ENCODE measurements at regions not wholly inside any gene's neighbourhood (a gene's known extent, or its start where the extent isn't known, plus 50 kb on each side); places are given as distances from the start of the nearest gene placed in this dataset.
"Not testable (repeated sequence)": the region's sequence is repeated elsewhere in the genome, so short reads cannot be mapped to it uniquely, and the experiment has no call there.

DNA sequence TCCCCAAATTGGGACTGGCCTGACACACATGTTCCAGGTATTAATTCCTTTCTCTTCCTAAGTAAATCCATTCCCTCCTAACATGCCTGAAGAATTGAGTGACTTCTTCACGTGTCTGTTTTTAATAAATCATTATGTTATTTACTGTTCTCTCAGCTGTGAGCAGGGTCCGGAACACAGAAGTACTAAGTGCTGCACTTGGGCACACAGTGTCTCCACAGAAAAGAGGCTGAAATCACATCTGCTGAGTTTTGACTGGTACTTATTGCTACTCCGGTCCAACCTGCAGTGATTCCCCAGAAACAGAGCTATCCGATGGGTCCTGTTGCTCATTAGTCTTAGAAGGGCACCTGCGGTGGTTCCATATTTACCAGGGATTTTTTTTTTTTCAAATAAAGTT lies 202.6 kb downstream of the RBM46 start:
- DNase-seq, result no peak

DNA sequence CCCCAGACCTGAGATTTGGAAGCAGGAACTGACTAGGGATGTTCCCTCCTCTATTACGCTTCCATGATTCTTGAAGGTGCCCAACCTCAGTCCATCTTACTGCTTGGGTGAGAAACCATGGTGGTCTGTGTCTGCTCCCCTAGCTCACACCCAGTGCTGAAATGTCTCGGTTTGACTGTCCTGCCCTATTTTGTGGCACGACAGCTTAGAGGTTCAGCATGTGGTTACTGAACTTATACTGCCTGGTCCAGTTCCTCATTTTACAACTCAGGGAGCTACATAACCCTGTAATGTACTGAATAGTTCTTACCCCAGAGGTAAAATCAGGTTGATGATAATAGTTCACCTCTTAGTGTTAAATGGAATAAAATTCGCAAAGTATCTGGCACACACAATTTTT lies 203.1 kb downstream of the RBM46 start:
- DNase-seq, result no peak

DNA sequence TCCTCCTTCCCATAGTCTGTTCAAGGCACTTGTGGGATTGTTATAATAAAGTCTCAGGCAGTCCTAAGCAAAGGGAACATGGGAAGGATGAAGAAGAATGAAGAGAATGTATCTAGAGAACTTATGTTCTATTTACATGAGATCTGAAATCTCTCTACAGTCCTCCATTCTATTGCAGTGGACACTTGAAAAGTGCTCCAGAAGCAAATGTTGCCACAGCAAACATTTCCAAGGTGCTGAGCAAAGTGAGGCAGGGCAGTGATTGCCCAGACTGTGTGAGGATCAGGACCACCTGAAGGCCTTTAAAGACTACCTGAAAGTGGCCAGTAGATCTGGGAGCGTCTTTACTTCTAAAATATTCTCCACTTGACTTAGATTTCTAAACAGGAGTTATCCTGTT lies 203.5 kb downstream of the RBM46 start:
- no peak for DNase-seq

DNA sequence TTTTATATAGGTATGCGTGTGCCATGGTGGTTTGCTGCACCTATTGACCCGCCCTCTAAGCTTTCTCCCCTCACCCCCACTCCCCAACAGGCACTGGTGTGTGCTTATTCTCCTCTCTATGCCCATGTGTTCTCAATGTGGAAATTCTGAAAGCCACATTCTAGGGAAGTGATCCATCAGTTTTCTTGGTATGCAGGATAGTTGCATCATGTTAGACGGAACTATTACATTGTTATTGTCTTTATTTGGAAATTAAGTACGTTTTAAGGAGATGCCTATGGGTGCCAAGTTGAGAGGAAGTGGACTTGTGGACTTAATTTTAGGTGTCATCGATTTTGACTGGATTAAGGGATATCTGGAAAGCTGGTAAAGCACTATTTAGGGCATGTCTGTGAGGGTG lies 204.6 kb downstream of the RBM46 start:
- DNase-seq, result no peak

DNA sequence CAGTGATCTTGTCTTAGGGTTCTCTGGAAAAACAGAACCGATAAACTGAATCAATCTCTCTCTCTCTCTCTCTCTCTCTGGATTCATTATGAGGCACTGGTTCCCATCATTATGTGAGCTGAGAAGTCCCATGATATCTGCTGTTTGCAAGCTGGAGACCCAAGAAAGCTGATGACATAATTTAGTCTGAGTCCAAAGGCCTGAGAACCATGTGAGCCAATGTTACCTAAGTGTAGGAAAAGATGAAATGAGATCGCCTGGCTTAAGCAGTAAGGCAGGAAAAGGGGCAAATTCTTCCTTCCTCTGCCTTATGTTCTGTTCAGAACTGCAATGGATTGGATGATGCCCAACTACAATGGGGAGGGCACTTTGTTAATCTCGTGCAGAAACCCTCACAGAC lies 207.4 kb downstream of the RBM46 start:
- no peak for DNase-seq

DNA sequence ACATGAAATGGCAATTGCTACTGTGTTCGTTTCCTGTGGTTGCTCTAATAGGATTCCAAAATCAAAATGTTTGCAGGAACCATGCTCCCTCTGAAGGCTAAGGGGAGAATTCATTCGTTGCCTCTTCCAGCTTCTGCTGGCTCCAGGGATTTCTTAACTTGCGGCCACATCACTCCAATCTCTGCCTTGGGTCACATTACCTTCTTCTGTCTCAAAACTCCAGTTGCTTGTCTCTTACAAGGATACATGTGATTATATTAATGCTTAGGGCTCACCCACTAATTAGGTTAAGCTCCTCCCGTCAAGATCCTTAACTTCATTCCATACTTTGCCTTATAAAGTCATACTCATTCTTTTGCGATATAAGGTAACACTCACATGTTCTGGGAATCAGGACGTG lies 208.4 kb downstream of the RBM46 start:
- DNase-seq, result no peak

DNA sequence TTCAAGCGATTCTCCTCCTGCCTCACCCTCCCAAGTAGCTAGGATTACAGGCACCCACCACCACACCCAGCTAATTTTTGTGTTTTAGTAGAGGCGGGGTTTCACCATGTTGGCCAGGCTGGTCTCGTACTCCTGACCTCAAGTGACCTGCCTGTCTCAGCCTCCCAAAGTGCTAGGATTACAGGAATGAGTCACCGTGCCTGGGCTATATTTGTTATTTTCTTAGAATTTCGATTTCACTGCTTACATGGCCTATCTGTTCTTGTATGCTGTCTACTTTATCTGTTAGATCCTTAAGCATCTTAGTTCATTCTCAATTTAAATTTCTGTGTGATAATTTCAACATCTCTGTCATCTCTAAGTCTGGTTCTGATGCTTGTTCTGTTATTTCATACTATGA lies 210.6 kb upstream of the NPY2R start:
- DNase-seq, result not testable (repeated sequence)

DNA sequence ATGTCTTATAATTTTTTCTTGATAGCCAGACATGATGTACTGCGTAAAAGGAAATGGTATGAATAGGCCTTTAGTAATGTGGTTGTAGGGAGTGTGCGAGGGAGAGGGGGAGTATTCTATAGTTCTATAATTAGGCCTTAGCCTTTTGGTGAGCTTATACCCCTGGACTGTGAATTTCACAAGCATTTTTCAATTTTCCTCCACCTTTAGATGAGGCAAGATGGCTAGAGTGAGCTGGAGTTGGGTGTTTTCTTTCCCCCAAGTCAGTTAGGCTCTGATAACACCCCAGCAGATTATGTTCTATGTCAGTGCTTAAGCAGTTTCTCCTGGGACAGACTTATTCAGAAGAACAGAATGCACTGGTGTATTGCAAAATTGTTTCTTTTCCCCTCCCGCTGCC lies 210.2 kb upstream of the NPY2R start:
- no peak for DNase-seq

DNA sequence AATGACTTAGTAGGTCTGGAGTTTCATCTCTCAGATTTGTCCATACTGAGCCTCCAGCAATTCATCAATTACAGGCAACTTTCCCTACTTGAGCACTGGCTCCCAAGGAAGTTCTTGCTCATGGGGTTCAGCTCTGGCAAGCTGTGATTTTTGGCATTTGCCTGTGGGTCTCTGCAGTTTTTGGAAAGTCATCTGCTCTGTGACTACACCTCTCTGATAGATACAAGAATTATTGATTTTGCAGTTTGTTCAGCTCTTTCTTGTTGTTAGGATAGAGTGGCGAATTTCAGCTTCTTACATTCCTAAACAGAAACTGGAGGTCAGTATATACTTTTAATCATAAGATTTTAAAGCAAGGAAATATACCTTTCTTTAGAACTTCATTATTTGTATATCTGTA lies 209.7 kb upstream of the NPY2R start:
- no peak for DNase-seq

DNA sequence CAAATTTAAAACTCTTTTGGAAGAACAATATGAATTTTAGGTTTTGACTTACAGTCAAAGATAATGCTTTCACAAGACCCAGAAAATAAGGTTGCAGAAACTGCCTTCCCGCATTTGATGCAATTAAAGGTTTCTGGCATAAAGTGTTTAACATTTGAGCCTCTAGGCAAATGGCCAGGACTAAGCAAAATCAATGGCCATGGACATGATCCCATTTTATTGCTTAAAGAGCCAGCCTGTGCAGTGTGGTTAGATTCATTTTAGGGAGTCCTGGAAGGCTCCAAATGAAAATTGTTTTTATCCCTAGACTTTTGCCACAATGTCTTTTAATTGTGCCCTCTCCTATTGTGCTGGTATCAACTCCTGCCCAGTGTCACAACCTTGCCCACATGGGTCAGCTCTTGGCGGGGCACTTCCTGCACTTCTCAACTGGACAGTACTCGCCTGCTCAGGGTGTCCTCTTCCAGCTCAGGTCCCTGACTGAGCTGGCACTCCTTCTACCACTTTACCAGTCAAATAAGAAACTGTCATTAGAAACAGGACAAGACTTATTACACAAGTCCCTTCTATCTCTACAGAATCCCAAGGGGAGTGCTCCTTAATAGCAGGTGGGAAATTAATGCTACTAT lies 208.4 kb upstream of the NPY2R start:
- no peak for DNase-seq

DNA sequence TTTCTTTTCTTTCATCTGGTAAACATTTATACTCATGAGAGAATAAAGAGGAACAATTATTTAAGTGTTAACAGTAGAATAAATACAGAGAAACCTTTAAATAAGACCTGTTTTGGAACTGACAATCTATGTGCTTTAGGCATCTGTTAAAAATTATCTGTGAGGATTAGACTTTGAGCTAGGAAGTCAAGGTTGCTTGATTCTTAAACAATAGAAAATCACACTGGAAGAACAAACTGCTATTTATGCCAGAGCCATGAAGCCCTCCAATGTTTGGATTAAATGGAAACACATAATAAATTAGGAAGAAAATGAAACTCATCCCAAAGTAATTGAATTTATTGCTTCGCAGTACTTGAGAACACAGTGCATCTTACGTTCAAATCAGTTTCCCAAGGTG lies 207.2 kb upstream of the NPY2R start:
- no peak for DNase-seq

DNA sequence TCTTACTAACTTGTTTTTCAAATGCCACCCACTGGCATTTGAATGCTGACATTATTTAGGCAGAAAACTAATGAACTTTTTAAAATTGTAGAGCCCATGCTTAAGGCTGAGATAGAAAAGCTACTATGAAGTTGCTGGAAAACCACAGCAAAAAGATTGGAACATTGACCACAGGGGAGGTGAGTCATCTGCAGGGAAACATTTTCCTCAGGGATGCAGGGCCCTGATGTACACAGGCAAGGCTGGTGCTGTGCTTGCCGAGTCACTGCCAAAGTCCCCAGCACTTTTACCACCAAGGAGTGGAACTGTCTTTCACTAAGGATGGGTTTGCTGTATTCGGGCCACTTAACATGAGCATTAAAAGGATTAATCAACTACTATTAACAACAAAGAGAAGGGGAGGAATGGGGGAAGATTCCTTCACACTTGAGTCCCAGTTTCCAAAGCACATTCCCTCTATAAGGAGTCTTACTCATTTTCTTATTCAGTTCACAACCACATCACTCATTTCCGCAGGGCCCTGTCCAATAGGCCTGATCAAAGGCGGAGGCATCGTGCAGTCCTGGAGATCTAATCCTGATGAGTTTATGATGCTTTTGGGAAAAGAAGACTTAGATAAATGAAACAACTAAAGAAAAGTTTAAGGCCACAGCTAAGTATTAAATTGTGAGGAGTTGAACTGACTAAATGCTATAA lies 202.9 kb upstream of the NPY2R start:
- DNase-seq, result no peak

DNA sequence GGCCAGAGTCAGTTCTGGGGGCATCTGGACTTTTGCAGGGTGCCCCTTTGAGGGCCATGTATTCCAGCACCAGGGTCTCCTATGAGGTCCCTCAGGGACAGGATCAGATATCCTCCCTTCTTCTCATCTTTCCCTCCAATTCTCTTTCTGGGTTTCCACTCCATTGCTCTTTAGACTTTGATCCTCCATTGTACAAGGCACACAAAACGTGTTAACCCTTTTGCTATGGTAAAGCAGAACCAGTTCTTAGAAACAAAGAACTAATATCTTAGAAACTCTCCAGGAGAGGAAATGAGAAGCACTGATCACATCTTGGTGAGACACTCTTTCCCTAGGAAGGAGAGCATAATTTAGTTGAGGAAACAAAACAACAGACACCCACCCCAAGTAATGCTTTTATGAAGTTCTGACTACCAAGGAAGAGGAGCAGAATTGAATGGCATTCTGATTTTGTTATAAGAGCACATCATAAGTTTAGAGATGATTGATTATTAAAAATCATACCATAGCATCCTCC lies 200.7 kb upstream of the NPY2R start:
- no peak for DNase-seq

DNA sequence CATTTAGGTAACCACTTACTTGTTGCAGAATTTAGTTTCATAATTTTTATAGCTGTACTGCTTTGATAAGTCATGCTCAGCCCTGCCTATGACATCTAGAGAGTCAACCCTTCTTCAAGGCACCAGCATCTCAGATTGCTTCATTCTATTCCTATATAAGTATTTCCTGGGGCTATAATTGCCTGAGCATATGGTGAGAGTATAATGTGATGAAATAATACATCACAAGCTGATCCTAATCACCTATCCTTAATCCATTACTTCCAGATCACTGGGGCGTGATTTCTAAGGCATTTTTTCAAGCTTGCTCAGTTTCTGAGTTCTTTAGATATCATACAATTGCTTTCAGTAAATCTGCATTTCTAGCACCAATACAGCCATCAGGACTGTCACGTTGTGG lies 200.0 kb upstream of the NPY2R start:
- DNase-seq, result no peak

DNA sequence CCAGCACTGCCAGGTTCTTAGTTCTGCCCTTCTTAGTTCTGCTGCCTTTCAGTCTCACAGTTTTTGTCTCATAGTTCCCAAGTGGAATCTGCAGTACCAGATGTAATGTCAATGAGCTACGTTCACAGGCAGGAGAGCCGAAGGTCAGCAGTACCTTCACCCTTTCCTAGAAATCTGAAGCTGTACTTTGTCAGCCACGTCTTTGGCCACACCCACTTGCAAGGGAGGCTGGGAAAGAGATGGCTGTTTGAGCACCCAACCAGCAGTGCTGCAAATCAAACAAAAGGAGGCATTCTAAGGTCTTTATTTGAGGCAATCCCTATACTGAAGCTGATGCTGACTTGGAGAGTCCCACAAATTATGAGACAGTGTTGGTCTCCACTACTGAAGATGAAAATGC lies 199.1 kb upstream of the NPY2R start:
- no peak for DNase-seq

DNA sequence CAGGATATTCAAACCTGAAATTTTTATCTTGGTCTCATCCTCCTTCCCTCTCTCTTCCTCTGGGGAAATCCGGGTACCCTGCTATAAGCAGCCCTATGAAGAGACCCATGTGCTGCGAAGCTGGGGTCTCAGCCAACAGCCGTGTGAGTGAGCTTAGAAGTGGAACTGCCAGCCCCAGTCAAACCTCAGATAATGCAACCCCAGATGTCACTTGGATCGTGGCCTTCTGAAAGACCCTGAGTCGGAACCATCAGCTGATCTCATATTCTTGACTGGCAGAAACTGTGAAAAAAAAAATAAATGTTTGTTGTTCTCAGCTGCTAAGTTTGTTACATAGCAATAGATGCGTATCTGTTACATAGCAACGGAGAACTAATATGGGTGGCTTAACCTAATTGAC lies 198.1 kb upstream of the NPY2R start:
- no peak for DNase-seq

DNA sequence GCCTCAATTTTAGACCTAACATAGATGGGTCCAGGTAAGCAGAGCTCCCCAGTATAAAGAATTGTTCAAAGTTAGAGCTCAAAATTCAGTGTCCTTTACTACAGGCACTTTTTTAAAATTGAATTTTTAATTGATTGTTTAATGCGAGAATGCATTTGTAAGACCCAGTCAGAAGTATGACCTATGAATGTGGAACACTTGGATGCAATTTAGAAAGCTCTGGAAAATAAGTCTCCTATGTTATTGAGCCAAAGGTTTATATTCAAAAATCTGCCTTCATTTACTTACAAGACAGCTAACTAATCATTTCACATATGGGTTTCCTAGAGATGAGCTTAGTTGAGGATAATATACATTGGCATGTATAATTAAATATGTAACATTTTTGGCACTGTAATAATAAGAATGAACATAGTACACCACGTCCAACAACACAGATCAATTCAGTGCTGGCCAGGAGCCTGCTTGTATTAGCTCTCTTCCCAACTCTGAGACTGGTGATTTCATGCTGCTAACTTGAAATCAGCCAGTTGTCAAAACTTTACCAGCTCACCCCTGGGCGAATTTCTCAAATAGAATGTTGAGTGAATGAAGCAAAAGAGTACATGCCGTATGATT lies 197.2 kb upstream of the NPY2R start:
- no peak for DNase-seq

DNA sequence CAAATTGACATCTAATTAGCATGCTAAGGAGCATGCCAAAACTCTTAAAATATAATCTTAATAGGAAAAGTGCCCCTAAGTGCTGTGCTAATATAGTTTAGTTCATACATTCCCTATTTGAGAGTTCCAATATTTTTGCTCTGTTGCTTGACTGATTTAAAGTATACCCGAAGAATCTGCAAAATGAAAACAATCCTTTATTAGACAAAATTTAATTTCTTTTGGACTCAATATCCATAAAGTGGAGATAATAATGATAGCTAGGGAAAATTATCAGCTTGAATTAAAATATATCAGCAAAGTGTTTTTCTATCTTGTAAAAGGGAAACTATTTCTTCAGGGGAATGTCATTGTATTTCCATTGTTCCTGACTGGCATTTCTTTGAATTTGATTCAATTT lies 196.0 kb upstream of the NPY2R start:
- no peak for DNase-seq

DNA sequence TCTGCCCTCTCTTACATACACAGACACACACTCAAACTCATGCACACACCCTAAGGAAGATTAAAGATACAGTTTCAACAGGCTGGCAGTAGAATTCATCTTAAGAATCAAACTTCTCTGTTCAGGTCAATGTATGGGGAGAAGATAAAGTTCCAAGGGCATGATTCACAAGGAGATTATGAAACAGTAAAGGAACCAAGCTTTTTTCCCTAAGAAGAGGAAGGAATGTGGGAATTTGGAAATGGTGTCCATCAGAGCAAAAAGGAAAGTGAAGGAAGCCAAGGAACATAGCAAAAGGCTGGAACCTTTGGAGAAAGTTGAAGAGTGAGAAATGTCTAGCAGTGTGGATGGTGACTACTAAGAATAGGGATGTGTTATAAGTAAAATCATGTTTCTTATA lies 191.0 kb upstream of the NPY2R start:
- no peak for DNase-seq

DNA sequence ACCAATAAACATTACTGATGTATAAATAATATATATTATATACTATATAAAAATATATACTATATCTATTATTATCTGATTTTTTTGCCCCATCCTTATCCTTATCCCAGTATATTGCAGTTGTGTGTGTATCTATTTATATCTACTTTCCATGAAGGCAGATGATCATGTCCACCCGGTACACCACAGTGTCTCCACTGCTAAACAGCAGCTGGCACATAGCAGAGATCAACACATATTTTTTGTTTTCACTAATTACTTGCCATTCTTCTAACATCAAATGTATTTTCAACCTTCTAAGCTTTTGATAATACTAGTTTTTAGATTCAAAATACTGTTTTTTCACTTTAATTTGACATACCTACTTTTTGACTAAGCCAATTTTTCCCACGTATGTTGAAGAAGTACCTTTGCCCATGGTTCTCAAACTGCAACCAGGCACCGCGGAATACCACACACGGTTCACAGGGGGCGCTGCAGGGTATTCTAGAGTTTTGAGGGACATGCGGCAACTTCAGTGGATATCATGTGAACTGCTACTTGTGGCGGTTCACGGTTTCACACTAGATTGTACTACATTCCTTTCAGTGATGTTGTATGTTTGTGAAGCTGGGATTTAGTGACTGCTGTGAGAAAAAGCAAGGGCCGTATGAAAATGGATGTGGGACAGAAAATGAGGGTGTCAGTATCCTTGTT lies 182.5 kb upstream of the NPY2R start:
- DNase-seq, result no peak

DNA sequence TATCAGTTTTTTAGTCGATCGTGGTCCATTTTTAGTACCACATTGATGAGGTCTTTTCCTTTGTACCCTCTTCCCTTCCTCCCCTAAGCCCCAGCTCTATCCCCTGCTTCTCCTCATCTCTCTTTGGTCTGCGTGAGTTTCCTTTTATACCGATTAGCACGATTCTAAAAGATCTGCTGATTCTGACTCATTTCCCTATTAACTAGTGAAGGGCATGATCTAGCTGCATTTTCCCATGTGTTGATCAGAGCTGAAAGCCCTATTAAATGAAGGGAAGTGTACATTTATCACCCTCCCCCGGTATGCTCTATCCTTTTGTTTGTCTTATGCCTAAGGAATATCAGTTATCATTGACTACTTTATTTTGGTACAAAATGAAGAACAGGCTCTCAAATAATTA lies 181.7 kb upstream of the NPY2R start:
- no peak for DNase-seq

DNA sequence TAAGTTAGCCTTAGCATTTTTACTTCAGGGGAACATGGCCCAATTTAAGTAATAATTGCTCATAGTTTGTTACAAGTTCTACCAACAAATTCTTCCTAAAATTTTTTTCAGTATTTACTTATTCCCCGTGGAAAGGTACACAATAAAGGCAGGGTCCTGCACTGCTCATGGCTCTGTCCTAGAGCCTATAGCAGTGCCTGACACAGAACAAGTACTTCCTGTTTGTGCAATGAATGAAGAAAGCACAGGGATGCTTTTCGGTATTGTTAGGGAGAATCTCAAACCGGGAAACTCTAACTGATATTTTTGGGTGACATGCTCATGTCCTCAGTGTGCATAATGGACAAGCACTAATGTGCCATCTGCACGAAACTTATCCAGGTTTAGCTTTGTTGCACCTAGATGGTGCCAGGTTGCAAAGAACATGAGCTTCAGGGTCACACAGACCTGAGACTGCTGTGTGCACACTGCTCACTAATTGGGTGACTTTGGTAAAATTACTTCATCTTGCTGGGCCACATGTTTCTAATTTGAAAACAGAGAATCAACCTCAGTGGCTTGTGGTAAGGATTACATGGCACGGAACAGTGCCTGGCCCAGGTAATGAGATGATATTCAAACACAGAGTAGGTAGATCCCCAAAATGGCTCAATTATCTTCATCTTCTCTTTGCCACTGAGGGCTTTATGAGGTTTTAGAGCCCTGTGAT lies 175.8 kb upstream of the NPY2R start:
- no peak for DNase-seq

DNA sequence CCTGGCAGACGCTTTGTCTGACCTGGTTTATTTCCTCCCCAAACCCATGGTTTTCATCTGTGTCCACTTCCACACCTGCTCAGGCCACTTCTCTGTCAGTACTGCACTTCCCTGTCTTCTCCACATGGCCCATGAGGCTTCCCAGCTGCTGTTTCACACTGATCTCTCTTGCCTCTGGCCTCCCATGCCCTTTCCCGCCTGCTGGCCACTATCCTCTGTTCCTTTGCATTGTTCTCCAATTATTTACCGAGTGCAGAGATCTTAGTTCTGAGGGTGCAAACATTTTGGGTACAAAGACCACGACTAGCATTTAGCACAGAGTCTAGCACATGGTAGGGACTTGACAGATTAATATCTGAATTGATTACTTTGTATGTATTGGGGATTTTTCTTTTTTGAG lies 174.8 kb upstream of the NPY2R start:
- no peak for DNase-seq
